GM21515 (cell line): ENCODE measurements at regions not wholly inside any gene's neighbourhood (a gene's known extent, or its start where the extent isn't known, plus 50 kb on each side); places are given as distances from the start of the nearest gene placed in this dataset.
"Not testable (repeated sequence)": the region's sequence is repeated elsewhere in the genome, so short reads cannot be mapped to it uniquely, and the experiment has no call there.

Experiments used
- ATAC-seq: cut with Tn5 transposase; IDR thresholded peaks from one replicate; pipeline ENCODE4 v1.9.1; 2021; ENCODE audit not compliant: unreplicated experiment

GRCh38 chr3:106428565-106428994 is 559.8 kb upstream of the CBLB start:
- ATAC-seq = no peak

DNA sequence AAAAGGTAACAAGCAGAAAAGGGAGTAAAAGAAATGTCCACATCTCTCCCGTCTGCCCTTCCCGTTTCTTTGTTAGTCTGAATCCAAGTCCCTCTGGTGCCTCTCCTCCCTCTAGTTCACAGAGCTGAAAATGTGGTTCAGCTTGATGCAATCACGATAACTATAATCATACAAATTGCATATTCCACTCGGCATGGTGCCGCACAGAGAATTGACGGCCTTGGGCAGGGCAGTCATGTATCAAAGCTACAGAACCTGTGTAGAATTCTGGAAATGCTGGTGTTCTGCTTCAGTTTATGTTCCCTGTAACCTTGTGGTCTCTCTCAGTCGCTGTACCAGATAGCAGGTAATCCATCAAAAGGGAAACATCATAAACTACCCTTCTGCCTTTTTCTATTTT is 562.9 kb upstream of the CBLB start:
- ATAC-seq = no peak

DNA sequence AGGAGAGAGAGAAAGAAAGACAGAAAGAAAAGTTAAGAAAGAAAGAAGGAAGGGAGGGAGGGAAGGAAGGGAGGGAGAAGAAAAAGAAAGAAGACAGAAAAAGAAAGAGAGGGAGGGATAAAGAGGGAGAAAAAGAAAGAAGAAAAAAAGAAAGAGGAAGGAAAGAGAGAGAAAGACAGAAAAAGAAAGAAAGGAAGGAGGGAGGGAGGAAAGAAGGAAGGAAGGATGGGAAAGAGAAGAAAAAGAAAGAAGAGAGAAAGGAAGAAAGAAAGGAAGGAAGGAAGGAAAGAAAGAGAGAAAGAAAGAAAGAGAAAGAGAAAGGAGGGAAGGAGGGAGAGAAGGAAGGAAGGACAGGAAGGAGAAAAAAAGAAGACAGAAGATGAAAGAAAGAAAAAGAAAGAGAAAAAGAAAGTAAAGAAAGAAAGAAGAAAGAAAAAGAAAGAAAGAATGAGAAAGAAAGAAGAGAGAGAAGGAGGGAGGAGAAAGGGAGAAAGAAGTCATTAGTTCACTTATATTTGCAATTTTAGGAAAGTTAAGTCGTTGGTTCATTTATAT is 567.2 kb upstream of the CBLB start:
- no peak for ATAC-seq

DNA sequence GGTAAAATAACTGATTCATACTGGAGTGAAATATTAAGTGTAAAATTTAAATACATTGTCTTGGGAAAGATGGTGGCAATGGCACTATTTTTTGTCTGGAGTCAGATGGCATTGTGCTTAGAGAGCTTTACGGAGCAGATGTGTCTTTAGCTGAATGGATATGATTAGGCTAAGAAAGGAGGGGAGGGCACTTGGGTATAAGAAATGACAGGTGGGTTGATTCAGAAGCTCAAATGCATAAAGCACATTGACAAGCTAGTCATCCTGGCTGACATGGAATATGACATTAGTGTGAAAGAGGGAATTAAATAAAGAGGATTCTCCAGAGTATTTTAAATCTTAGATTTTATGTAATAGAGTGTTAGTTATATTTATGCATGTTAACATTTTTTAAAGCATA is 570.1 kb upstream of the CBLB start:
- no peak for ATAC-seq

DNA sequence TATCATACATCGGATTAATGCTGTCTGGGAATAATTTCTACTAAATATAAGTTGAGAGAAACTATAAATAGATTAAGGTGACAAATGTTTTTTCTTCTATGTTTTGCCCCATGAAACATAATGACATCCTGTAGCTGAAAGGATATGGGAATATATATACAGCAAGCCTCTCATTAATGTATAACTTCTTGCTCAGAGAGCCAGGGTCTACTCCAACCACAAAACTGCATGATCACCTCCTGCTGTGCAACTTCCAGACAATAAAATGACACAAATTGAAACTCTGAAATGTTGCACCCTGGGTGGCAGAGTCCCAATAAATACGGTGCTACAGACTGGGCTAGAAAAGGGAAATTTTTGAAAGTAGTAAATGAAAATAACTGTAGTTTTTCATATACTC is 571.9 kb upstream of the CBLB start:
- no peak for ATAC-seq

GRCh38 chr3:106446271-106446670 is 577.5 kb upstream of the CBLB start:
- no peak for ATAC-seq

GRCh38 chr3:106447723-106448301 is 579.0 kb upstream of the CBLB start:
- no peak for ATAC-seq

DNA sequence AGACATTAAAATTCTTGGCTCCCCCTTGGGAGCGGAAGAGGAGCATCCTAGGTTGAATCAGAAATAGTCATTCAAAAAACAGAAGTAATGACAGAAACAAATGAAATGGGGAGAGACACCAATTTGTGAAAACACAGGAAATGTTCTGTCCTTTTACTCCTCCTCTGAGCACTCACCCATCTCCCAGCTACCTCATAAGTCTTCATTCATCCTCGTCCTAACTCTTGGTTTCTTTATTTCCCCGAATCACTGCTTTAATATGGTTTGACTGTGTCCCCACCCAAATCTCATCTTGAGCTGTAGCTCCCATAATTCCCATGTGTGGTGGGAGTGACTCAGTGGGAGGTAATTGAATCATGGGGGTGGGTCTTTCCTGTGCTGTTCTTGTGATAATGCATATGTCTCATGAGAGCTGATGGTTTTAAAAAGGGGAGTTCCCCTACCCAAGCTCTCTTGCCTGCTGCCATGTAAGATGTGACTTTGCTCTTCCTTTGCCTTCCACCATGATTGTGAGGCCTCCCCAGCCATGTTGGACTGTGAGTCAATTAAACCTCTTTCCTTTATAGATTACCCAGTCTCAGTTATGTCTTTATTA is 579.7 kb upstream of the CBLB start:
- ATAC-seq = not testable (repeated sequence)

DNA sequence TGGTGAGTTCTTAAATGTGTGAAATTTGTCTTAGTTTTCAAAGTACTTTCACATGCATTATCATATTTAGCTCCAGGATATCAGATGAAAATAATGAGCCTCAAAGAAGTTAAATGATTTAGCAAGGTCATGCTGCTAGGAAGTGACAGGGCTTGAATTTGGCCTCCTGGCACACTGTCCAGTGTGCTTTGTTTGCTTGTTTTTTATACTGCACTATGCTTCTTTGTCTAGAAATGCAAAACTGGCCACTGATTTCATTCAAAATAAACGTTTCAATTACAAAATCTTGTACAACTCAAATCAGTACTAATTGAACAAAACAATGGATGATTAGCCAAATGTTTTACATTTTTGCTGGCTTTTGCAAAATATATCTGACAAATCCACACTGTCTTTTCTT is 583.3 kb upstream of the CBLB start:
- ATAC-seq = no peak

GRCh38 chr3:106454497-106454896 is 585.7 kb upstream of the CBLB start:
- ATAC-seq = no peak

DNA sequence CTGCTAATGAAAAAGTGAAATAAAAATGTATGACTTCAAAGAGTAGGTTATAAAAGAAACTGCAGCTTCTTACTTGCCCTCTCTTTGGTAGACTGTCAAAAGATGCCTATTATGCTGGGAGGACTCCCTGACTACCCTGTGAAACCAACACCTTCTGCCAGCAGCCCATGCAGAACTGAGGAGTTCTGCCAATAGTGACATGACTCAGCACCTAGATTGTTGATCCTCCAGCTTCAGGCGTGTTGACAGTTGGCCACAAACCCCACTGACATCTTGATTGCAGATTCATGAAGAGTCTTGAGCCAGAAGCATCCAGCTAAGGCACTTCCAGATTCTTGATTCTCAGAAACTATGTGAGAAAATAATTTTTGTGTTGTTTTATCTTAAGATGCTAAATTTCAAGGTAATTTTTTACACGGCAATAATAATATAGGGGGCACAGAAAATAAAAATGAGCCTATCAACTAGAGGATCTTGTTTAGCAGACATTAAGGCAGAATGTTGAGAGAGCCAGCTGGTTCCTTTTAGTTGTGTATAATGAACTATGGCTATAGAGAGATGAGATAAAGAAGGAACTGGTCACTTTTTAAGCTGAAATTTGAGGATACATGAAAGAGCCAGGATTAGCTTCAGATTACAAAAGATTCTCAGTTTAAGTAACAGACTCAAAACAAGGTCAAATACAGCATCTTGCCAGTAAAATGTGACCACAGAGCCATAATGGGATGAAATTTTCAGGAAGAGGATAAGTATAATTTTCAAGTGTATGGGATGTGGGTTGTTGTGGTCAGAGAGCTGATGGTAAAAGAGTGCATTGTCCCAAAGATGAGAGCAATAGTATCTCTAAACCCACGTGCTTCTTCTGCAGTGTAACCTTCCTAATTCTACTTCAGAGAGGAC is 588.7 kb upstream of the CBLB start:
- peak; percentile 77 for ATAC-seq

DNA sequence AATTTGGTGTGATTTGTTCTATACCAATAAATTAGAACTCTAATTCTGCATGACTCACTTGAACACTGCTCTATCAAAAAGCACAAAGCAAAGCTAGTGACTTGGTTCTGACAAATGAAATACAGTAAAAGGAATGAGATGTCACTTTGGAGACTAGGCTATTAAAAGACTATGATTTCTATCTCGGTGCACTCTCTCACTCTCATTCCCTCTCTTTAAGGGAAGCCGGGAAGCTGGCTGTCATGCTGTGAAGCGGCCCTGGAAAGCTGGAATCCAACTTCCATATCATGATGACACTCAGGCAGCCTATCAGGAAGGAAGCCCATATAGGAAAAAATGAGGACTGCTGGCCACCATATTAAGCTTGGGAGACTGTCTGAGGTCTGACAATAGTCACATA is 590.1 kb upstream of the CBLB start:
- ATAC-seq = no peak

GRCh38 chr3:106466881-106467280 is 598.1 kb upstream of the CBLB start:
- ATAC-seq = no peak

DNA sequence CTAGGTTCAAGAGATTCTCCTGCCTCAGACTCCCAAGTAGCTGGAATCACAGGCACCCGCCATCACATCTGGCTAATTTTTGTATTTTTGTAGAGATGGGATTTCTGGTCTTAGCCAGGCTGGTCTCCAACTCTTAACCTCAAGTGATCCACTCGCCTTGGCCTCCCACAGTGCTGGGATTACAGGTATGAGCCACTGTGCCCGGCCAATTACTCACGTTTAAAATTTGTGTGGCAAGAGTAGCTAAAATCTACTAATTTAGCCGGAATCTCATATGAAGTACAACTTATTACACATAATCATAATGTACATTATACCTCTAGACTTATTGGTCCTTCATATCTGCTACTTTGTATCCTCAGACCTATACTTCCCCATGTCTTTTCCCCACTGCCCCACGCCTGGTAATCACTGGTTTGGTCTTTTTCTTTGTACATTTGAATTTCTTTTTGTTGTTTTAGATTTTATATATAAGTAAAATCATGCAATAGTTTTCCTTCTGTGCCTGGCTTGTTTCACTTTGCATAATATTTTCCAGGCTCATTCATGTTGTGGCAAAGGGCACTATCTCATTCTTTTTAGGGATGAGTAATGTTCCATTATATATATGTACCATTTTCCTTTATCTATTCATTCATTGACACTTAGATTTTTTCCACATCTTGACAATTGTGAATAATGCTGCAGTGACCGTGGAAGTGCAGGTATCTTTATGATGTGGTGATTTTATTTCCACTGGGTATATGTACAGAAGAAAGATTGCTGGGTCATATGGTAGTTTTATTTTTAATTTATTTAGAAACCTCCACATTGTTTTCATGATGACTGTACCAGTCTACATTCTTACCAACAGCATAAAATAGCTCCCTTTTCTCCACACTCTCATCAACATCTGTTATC is 605.0 kb upstream of the CBLB start:
- ATAC-seq = no peak

GRCh38 chr3:106482451-106482850 is 613.6 kb upstream of the CBLB start:
- no peak for ATAC-seq

GRCh38 chr3:106485217-106485616 is 616.4 kb upstream of the CBLB start:
- ATAC-seq = no peak

DNA sequence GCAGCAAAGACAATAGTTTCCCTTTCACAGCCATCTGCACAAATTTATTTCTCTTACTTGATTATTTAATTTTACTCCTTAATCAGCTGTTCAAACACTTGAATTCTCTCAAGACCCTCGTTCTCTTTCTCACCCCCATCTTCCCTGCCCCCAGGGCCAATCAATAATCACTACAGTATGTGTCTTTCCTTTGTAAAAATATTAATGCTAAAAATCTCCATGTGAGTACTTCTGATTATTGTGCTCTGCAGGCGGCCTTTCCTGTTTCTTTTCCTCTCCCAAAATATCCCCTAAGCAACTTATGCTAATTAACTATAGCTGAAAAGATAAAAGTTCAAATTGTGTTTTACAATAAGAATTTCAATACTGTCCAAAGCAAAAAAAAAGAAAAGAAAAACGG is 617.0 kb upstream of the CBLB start:
- no peak for ATAC-seq

- ATAC-seq = not testable (repeated sequence)
Measured at GRCh38 chr3:106486945-106487639, 618.3 kb upstream of the CBLB start.

DNA sequence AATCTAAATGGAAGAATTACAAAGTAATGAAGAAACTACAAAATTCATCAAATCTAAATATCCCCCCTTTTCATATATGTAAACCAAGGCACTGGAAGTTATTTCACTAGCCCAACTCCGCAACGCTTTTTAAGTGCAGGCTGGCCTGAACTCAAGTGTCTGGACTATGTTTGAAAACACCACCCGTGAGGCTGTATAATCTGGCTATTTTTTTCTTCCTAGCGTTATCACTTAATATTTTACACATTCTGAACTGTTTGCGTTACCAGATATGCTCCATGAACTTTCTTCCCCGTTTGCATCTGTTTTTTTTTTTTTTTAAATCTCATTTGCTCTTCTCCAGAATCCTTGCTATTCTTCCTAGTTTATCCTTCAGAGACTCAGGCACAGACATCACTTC is 619.5 kb upstream of the CBLB start:
- no peak for ATAC-seq

GRCh38 chr3:106491796-106492195 is 623.0 kb upstream of the CBLB start:
- no peak for ATAC-seq
